ENCODE measurements at regions not wholly inside any gene's neighbourhood (a gene's known extent, or its start where the extent isn't known, plus 50 kb on each side); places are given as distances from the start of the nearest gene placed in this dataset.

GRCh38 chr17:68660302-68660701, 59.1 kb upstream of the FAM20A start:
- no peak for DNase-seq (ENCODE audit: low read depth)

GRCh38 chr17:68658999-68659780, 58.0 kb upstream of the FAM20A start:
- DNase-seq (ENCODE audit: low read depth), result no peak

DNA sequence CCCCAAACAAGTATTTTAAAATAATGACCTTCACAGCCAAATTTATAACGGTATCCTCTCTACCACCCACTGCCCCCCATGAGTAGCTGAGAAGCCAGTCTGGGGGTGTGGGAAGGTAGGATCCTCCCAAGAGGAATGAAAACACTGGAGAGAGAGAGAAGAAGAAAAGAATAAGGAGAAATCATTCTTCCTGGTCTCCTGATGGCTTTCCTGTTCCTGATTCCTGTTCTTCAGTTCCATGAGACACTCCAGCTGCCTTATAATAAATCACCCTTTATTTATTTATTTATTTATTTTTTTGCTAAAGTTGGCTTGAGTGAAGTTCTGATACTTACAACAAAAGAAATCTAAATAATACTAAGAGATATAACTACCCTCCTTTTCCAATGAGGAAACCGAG, 56.4 kb upstream of the FAM20A start:
- DNase-seq (ENCODE audit: low read depth), result no peak

GRCh38 chr17:68657166-68657565, 56.0 kb upstream of the FAM20A start:
- no peak for DNase-seq (ENCODE audit: low read depth)

GRCh38 chr17:68656666-68657065, 55.5 kb upstream of the FAM20A start:
- no peak for DNase-seq (ENCODE audit: low read depth)

Measured in amniotic epithelial cell (primary cell).